ENCODE measurements at regions not wholly inside any gene's neighbourhood (a gene's known extent, or its start where the extent isn't known, plus 50 kb on each side); places are given as distances from the start of the nearest gene placed in this dataset.

DNA sequence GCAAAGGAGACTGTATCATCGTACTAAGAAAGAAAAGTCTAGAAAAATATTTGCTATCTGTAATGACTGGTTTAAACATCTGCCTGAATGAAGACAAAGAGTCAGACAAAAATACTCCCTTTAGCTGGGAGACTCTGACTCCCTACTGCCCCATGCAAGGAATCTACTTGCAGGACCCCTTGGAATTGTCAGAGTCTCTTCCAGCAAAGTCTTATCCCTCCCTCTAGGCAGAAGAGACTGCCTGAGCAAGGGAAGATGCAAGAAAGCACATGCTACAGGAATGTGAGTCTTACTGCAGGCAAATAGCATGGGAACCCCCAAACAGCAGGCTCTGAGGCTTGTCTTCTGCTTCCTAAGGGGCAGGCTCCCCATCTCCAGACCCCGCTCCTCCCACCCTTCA is 154.0 kb downstream of the KCNA5 start:
- TF ChIP-seq GATA2 (IDR thresholded peaks at IDR 0.05; ENCODE audit: low read depth, low read length) (no peak), GATA3 (IDR thresholded peaks at IDR 0.05; ENCODE audit: low read depth, low read length) (no peak)
